ENCODE measurements at regions not wholly inside any gene's neighbourhood (a gene's known extent, or its start where the extent isn't known, plus 50 kb on each side); places are given as distances from the start of the nearest gene placed in this dataset.

GRCh38 chr20:39861381-39861780 lies 827.7 kb downstream of the MAFB start:
- ChIA-PET CTCF (no interaction called here), POLR2A (no interaction called here)
- Histone ChIP-seq H3K9me3 (ENCODE audit: control insufficient read depth, insufficient read depth, low read depth, low read length) (no peaks in the 10 kb centered on the region), H3K4me1 (ENCODE audit: control insufficient read depth, insufficient read depth, low read length) (peaks cover 9% of the 10 kb centered on the region), H3K27ac (ENCODE audit: extremely low read depth, low read depth, low read length) (no peak overlapping the region), H3K36me3 (ENCODE audit: control insufficient read depth in 2 of 2, insufficient read depth in 1 of 2, low read length in 2 of 2) (no peaks in the 10 kb centered on the region), H3K4me3 (ENCODE audit: low read depth, low read length) (no peak overlapping the region)
- TF ChIP-seq ZNF670 (tag by site-specific recombination; IDR thresholded peaks at IDR 0.05; ENCODE audit: low read depth) (no peak), ZSCAN5A (tag by site-specific recombination; IDR thresholded peaks at IDR 0.05) (no peak), ZNF404 (tag by site-specific recombination; IDR thresholded peaks at IDR 0.05) (no peak), ZBTB6 (tag by site-specific recombination; IDR thresholded peaks at IDR 0.05) (no peak), ZNF239 (tag by site-specific recombination; IDR thresholded peaks at IDR 0.05) (no peak), ZNF266 (tag by site-specific recombination; IDR thresholded peaks at IDR 0.05; ENCODE audit: low read depth) (no peak), BCL6B (tag by site-specific recombination; IDR thresholded peaks at IDR 0.05) (no peak), ZNF19 (tag by site-specific recombination; IDR thresholded peaks at IDR 0.05; ENCODE audit: low read depth) (no peak), ZNF449 (tag by site-specific recombination; IDR thresholded peaks at IDR 0.05) (no peak), HOXA7 (CRISPR knock-in tag; IDR thresholded peaks at IDR 0.05; ENCODE audit: borderline replicate concordance) (no peak), ZNF768 (tag by site-specific recombination; IDR thresholded peaks at IDR 0.05) (no peak), ZNF560 (tag by site-specific recombination; IDR thresholded peaks at IDR 0.05; ENCODE audit: borderline replicate concordance) (no peak), ZNF121 (tag by site-specific recombination; IDR thresholded peaks at IDR 0.05) (no peak), HIC1 (tag by site-specific recombination; IDR thresholded peaks at IDR 0.05) (no peak), ZBTB26 (tag by site-specific recombination; optimal IDR thresholded peaks at IDR 0.05) (no peak), ZNF280D (tag by site-specific recombination; IDR thresholded peaks at IDR 0.05) (no peak), HOXC10 (CRISPR knock-in tag; IDR thresholded peaks at IDR 0.05) (no peak), ZNF791 (tag by site-specific recombination; IDR thresholded peaks at IDR 0.05) (no peak)

Measured in HEK293 (cell line).